OCI-LY1 (cell line): ENCODE measurements at regions not wholly inside any gene's neighbourhood (a gene's known extent, or its start where the extent isn't known, plus 50 kb on each side); places are given as distances from the start of the nearest gene placed in this dataset.

Source experiments
- H2AFZ ChIP-seq: fragments of 200-600 bp; sonication (generic), shearing (Covaris generic); 2 replicates; pipeline ENCODE4 v1.6.0; 2014; ENCODE audit warnings: antibody characterized with exemption, mild to moderate bottlenecking, low read length
- H3F3A ChIP-seq: fragments of 200-600 bp; sonication (generic), shearing (Covaris generic); 2 replicates; pipeline ENCODE4 v1.6.0; 2014; ENCODE audit warnings: mild to moderate bottlenecking, antibody characterized with exemption, low read length, moderate library complexity; ENCODE audit not compliant: insufficient read depth
- H3K27ac ChIP-seq: fragments of 200-600 bp; sonication (generic); 2 replicates; pipeline ENCODE4 v1.5.1; 2014; ENCODE audit warnings: low read length, mixed run types, mild to moderate bottlenecking, low read depth; ENCODE audit not compliant: poor library complexity, severe bottlenecking
- H3K27me3 ChIP-seq: fragments of 200-600 bp; sonication (generic); 2 replicates; pipeline ENCODE4 v1.6.0; 2014; ENCODE audit warnings: antibody characterized with exemption, mild to moderate bottlenecking, low read length, moderate library complexity; ENCODE audit not compliant: insufficient read depth
- H3K36me3 ChIP-seq: fragments of 200-600 bp; sonication (generic); 2 replicates; pipeline ENCODE4 v1.6.1; 2014; ENCODE audit warnings: mild to moderate bottlenecking, antibody characterized with exemption, low read length, moderate library complexity, mixed read lengths; ENCODE audit not compliant: insufficient read depth
- H3K4me1 ChIP-seq: fragments of 200-600 bp; sonication (generic); 2 replicates; pipeline ENCODE4 v1.5.1; 2014; ENCODE audit warnings: mild to moderate bottlenecking, low read length, moderate library complexity; ENCODE audit not compliant: insufficient read depth, severe bottlenecking
- H3K4me2 ChIP-seq: fragments of 200-600 bp; sonication (generic), shearing (Covaris generic); 2 replicates; pipeline ENCODE4 v1.6.1; 2014; ENCODE audit warnings: low read length
- H3K4me3 ChIP-seq: fragments of 200-600 bp; sonication (generic); 2 replicates; pipeline ENCODE4 v1.5.1; 2014; ENCODE audit warnings: low read length, low read depth, mild to moderate bottlenecking, mixed read lengths; ENCODE audit not compliant: poor library complexity, severe bottlenecking
- H3K79me2 ChIP-seq: fragments of 200-600 bp; shearing (Covaris generic); 2 replicates; pipeline ENCODE4 v1.6.1; 2016; ENCODE audit warnings: mixed run types, low read length, mixed read lengths; ENCODE audit not compliant: insufficient read depth
- H3K9ac ChIP-seq: fragments of 200-600 bp; sonication (generic), shearing (Covaris generic); 2 replicates; pipeline ENCODE4 v1.6.1; 2014; ENCODE audit warnings: mild to moderate bottlenecking, low read length, mixed read lengths
- H3K9me2 ChIP-seq: fragments of 200-600 bp; sonication (generic), shearing (Covaris generic); 2 replicates; pipeline ENCODE4 v1.6.1; 2014; ENCODE audit warnings: low read depth, mild to moderate bottlenecking, low read length, mixed read lengths
- H3K9me3 ChIP-seq: fragments of 200-600 bp; shearing (Covaris generic); 2 replicates; pipeline ENCODE4 v1.6.1; 2014; ENCODE audit warnings: low read length, mixed read lengths
- H4K20me1 ChIP-seq: fragments of 200-600 bp; sonication (generic), shearing (Covaris generic); 2 replicates; pipeline ENCODE4 v1.6.0; 2016; ENCODE audit warnings: mild to moderate bottlenecking, low read length; ENCODE audit not compliant: insufficient read depth
- EZH2 ChIP-seq: fragments of 200-600 bp; sonication (generic), shearing (Covaris generic); IDR thresholded peaks from 2 replicates; pipeline ENCODE4 v1.8.0; 2017; ENCODE audit warnings: borderline replicate concordance, mixed run types, mild to moderate bottlenecking, antibody characterized with exemption, low read length, moderate library complexity, mixed read lengths
- TF ChIP-seq, protein P1 (sequence below): fragments of 200-600 bp; sonication (generic), shearing (Covaris generic); IDR thresholded peaks from 2 replicates; pipeline ENCODE4 v1.5.1; 2017; ENCODE audit warnings: mild to moderate bottlenecking, antibody characterized with exemption, low read length, moderate library complexity, mixed read lengths

DNA sequence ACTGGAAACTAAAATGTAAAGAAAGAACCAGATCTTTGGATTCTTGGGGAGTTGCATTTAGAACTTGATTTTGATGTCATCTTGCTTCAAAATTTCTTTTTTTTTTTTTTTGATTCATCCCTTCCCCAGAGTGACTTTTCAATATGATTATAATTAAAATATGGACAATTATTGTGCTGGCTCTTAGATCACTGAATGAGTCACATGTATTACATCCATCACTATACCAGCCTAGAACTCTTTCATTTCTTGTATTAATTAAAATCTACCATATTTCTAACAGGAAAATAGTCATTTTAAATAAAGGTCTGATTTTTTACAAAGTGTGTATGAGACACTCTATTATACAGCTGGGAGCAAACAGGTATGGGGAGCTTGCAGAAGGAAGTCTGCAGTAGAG, 269.5 kb upstream of the AKR1E2 start:
- TF ChIP-seq, protein P1, sequence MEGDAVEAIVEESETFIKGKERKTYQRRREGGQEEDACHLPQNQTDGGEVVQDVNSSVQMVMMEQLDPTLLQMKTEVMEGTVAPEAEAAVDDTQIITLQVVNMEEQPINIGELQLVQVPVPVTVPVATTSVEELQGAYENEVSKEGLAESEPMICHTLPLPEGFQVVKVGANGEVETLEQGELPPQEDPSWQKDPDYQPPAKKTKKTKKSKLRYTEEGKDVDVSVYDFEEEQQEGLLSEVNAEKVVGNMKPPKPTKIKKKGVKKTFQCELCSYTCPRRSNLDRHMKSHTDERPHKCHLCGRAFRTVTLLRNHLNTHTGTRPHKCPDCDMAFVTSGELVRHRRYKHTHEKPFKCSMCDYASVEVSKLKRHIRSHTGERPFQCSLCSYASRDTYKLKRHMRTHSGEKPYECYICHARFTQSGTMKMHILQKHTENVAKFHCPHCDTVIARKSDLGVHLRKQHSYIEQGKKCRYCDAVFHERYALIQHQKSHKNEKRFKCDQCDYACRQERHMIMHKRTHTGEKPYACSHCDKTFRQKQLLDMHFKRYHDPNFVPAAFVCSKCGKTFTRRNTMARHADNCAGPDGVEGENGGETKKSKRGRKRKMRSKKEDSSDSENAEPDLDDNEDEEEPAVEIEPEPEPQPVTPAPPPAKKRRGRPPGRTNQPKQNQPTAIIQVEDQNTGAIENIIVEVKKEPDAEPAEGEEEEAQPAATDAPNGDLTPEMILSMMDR = no peak
- TF ChIP-seq EZH2 = no peak
- no peak overlapping the region for H3K9ac ChIP-seq
- H3F3A ChIP-seq = no peaks in the 10 kb centered on the region
- H3K36me3 ChIP-seq = no peaks in the 10 kb centered on the region
- no peaks in the 10 kb centered on the region for H3K27me3 ChIP-seq
- no peak overlapping the region for H3K27ac ChIP-seq
- H3K79me2 ChIP-seq = no peaks in the 10 kb centered on the region
- no peak overlapping the region for H2AFZ ChIP-seq
- no peaks in the 10 kb centered on the region for H4K20me1 ChIP-seq
- no peak overlapping the region for H3K4me3 ChIP-seq
- H3K9me3 ChIP-seq = no peaks in the 10 kb centered on the region
- H3K9me2 ChIP-seq = no peaks in the 10 kb centered on the region
- H3K4me2 ChIP-seq = no peak overlapping the region
- no peaks in the 10 kb centered on the region for H3K4me1 ChIP-seq

DNA sequence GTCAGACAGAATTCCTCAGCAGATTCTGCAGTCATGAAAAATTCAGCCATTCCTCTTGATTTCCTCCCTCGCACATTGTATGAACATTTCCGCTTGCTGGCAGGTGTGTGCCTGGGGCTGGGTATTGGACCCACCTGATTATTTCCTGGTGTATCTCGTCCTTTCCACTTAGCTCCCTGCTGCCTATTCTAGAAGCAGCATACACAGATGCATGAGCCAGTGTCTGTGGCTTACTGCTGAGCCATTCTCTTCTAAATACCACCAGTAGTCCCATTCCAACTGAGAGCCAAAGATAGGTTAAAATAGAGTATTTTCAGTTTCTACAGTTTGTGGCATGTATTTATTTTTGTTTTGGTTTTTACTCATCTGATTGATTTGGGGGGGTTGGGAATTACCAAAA, 270.1 kb upstream of the AKR1E2 start:
- Histone ChIP-seq H3K36me3 (no peaks in the 10 kb centered on the region), H3K9ac (no peak overlapping the region), H3K9me3 (no peaks in the 10 kb centered on the region)

DNA sequence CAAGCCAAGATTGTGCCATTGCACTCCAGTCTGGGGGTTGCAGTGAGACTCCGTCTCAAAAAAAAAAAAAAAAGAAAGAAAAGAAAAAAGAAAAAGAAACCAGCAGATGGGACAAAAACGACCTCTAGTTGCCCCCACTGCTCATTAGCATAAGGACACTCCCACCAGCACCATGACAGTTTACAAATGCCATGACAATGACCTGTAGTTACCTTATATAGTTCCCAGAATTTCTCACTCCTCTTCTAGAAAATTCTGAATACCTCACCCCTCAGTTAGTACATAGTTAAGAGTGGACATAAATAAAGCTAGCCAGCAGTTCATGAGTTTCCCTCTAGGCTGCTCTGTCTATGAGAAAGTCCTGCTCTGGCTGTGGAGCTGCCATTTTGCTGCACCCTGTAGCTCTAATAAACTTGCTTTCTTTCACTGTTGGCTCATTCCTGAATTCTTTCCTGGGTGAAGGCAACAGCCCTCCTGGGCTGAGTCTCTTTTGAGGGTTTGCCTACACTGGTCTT, 276.8 kb upstream of the AKR1E2 start:
- Histone ChIP-seq H3K9me3 (no peaks in the 10 kb centered on the region), H3K27me3 (no peaks in the 10 kb centered on the region), H3K4me2 (no peak overlapping the region), H3K27ac (no peak overlapping the region), H3K4me1 (no peaks in the 10 kb centered on the region), H3K9me2 (no peaks in the 10 kb centered on the region), H3F3A (no peaks in the 10 kb centered on the region), H3K79me2 (no peaks in the 10 kb centered on the region), H2AFZ (no peak overlapping the region), H3K9ac (no peak overlapping the region), H3K4me3 (no peak overlapping the region), H3K36me3 (no peaks in the 10 kb centered on the region), H4K20me1 (no peaks in the 10 kb centered on the region)
- TF ChIP-seq, protein P1 = no peak
- no peak for TF ChIP-seq EZH2

More for the DNA sequence above, 270.1 kb upstream of the AKR1E2 start:
- Histone ChIP-seq H2AFZ (no peak overlapping the region), H3K27me3 (no peaks in the 10 kb centered on the region), H3K79me2 (no peaks in the 10 kb centered on the region), H3F3A (no peaks in the 10 kb centered on the region), H3K4me3 (no peak overlapping the region), H3K9me2 (no peaks in the 10 kb centered on the region), H3K27ac (no peak overlapping the region), H3K4me1 (no peaks in the 10 kb centered on the region), H3K4me2 (no peak overlapping the region), H4K20me1 (no peaks in the 10 kb centered on the region)
- TF ChIP-seq, protein P1 = no peak
- no peak for TF ChIP-seq EZH2
